ENCODE measurements at regions not wholly inside any gene's neighbourhood (a gene's known extent, or its start where the extent isn't known, plus 50 kb on each side); places are given as distances from the start of the nearest gene placed in this dataset.

GRCh38 chr2:105183555-105184323 is 57.8 kb upstream of the GPR45 start:
- Mint-ChIP-seq H3K36me3 (no peaks in the 10 kb centered on the region), H3K4me3 (no peak overlapping the region), H3K27me3 (no peaks in the 10 kb centered on the region), H3K27ac (no peak overlapping the region), H3K4me1 (peaks cover 20% of the 10 kb centered on the region), H3K9me3 (no peaks in the 10 kb centered on the region)
- ATAC-seq (ENCODE audit: low read depth) (peak; percentile 86), DNase-seq (ENCODE audit: low spot score in 2 of 2) (no peak)

- H3K36me3 Mint-ChIP-seq, result peaks cover 3% of the 10 kb centered on the region
- H3K4me3 Mint-ChIP-seq, result no peak overlapping the region
- ATAC-seq (ENCODE audit: low read depth) (no peak), DNase-seq (ENCODE audit: low spot score in 2 of 2) (no peak)
- H3K4me1 Mint-ChIP-seq, result peaks cover 20% of the 10 kb centered on the region
- no peak overlapping the region for H3K27ac Mint-ChIP-seq
- H3K27me3 Mint-ChIP-seq, result peaks cover 2% of the 10 kb centered on the region
- peaks cover 2% of the 10 kb centered on the region for H3K9me3 Mint-ChIP-seq
Observed at GRCh38 chr2:105184420-105184819, 57.1 kb upstream of the GPR45 start.

GRCh38 chr2:105186967-105187498 is 54.5 kb upstream of the GPR45 start:
- no peak overlapping the region for H3K27ac Mint-ChIP-seq
- peaks cover 16% of the 10 kb centered on the region for H3K4me1 Mint-ChIP-seq

GRCh38 chr2:105187531-105187930 is 54.0 kb upstream of the GPR45 start:
- Mint-ChIP-seq H3K4me3 (no peak overlapping the region), H3K27me3 (peaks cover 5% of the 10 kb centered on the region), H3K4me1 (peaks cover 11% of the 10 kb centered on the region), H3K9me3 (peaks cover 9% of the 10 kb centered on the region), H3K36me3 (peaks cover 6% of the 10 kb centered on the region), H3K27ac (no peak overlapping the region)
- ATAC-seq (ENCODE audit: low read depth) (no peak), DNase-seq (ENCODE audit: low spot score in 2 of 2) (no peak)

More at GRCh38 chr2:105186967-105187498, 54.5 kb upstream of the GPR45 start:
- ATAC-seq (ENCODE audit: low read depth), result no peak
- Mint-ChIP-seq H3K4me3 (no peak overlapping the region), H3K9me3 (peaks cover 9% of the 10 kb centered on the region), H3K36me3 (peaks cover 6% of the 10 kb centered on the region), H3K27me3 (peaks cover 5% of the 10 kb centered on the region)
- no peak for DNase-seq (ENCODE audit: low spot score in 2 of 2)

- peaks cover 9% of the 10 kb centered on the region for H3K27me3 Mint-ChIP-seq
- H3K4me1 Mint-ChIP-seq, result peaks cover 5% of the 10 kb centered on the region
- H3K9me3 Mint-ChIP-seq, result peaks cover 9% of the 10 kb centered on the region
- no peak for ATAC-seq (ENCODE audit: low read depth)
- no peak overlapping the region for H3K27ac Mint-ChIP-seq
- no peak for DNase-seq (ENCODE audit: low spot score in 2 of 2)
- H3K36me3 Mint-ChIP-seq, result peaks cover 6% of the 10 kb centered on the region
- H3K4me3 Mint-ChIP-seq, result no peak overlapping the region
Observed at GRCh38 chr2:105188343-105188742, 53.2 kb upstream of the GPR45 start.
